ENCODE measurements at regions not wholly inside any gene's neighbourhood (a gene's known extent, or its start where the extent isn't known, plus 50 kb on each side); places are given as distances from the start of the nearest gene placed in this dataset.

DNA sequence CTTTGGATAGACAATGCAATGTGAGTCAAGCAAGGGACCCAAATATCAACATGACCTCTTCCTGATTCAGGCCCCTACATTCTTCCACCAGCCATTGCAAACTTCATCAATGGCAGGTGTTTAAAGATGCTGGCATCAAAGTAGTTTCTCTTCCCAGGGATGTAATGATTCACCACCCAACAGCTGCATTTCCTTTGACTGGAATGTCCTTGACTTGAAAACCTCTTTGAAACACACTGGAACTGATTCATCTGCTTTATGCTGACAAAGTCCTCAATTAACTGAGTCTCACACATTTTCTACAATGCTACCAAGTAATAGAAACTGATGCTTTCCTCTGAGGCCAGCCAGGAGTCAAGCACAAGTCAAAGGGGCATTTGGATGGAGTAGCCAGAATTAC is 385.5 kb downstream of the GBE1 start:
- no peaks in the 10 kb centered on the region for H3K9me2 ChIP-seq (ENCODE audit: insufficient read depth, low read length)
- BruUV-seq (replicated peaks) = no TSS peak
- intact Hi-C loops (cut with micrococcal nuclease; ENCODE audit: unreplicated experiment) = no loop called here
- POLR2A ChIA-PET = interaction anchor here (0.6 kb wide), 1 partner anchor 10 kb away, joined by 3 read pairs; no protein-coding TSS in a partner anchor
- no peaks in the 10 kb centered on the region for H3K36me3 ChIP-seq (ENCODE audit: insufficient read depth, low read length)
- H3K4me3 ChIP-seq (ENCODE audit: low read depth, low read length, poor library complexity, severe bottlenecking) = no peak overlapping the region
- no peak overlapping the region for H3K4me2 ChIP-seq (ENCODE audit: low read length)
- no peak overlapping the region for H2AFZ ChIP-seq (ENCODE audit: low read length)
- no peak overlapping the region for H3K27ac ChIP-seq (ENCODE audit: low read depth, low read length, poor library complexity, severe bottlenecking)
- no peaks in the 10 kb centered on the region for H3K9me3 ChIP-seq (ENCODE audit: low read length)
- no peak for DNase-seq (ENCODE audit: low spot score)
- no peaks in the 10 kb centered on the region for H3K79me2 ChIP-seq (ENCODE audit: insufficient read depth, low read depth, low read length)
- no peaks in the 10 kb centered on the region for H4K20me1 ChIP-seq (ENCODE audit: insufficient read depth, low read length)
- CTCF ChIA-PET (ENCODE audit: unreplicated experiment) = no interaction called here
- no peak for TF ChIP-seq EZH2phosphoT487 (IDR thresholded peaks at IDR 0.05; ENCODE audit: borderline replicate concordance, low read depth, low read length)
- TF ChIP-seq, protein P1, sequence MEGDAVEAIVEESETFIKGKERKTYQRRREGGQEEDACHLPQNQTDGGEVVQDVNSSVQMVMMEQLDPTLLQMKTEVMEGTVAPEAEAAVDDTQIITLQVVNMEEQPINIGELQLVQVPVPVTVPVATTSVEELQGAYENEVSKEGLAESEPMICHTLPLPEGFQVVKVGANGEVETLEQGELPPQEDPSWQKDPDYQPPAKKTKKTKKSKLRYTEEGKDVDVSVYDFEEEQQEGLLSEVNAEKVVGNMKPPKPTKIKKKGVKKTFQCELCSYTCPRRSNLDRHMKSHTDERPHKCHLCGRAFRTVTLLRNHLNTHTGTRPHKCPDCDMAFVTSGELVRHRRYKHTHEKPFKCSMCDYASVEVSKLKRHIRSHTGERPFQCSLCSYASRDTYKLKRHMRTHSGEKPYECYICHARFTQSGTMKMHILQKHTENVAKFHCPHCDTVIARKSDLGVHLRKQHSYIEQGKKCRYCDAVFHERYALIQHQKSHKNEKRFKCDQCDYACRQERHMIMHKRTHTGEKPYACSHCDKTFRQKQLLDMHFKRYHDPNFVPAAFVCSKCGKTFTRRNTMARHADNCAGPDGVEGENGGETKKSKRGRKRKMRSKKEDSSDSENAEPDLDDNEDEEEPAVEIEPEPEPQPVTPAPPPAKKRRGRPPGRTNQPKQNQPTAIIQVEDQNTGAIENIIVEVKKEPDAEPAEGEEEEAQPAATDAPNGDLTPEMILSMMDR (conservative IDR thresholded peaks at IDR 0.05; ENCODE audit: low read length) = no peak
- no peaks in the 10 kb centered on the region for H3K4me1 ChIP-seq (ENCODE audit: insufficient read depth, low read length, poor library complexity, severe bottlenecking)

DNA sequence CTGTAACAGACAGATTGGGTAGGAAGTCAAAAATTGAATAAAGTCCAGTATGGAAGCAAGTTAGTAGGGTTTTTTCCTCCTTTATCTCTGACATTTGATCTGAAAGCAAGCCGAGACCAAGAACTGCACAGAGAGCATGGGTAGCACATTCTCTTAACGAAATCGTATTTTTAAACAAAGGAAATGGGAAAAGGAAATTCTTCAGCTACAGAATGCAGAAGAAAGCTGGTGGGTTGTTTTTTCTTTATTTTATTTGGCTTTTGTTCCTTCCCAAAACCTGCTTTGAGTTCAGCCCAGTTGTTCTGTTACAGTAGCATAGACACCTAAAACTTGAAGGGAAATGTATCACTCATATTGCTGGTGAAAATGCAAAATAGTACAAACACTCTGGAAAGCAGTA is 397.0 kb downstream of the GBE1 start:
- CTCF ChIA-PET (ENCODE audit: unreplicated experiment) = no interaction called here
- no peaks in the 10 kb centered on the region for H3K79me2 ChIP-seq (ENCODE audit: insufficient read depth, low read depth, low read length)
- H3K9me2 ChIP-seq (ENCODE audit: insufficient read depth, low read length) = no peaks in the 10 kb centered on the region
- H3K36me3 ChIP-seq (ENCODE audit: insufficient read depth, low read length) = no peaks in the 10 kb centered on the region
- no peak for DNase-seq (ENCODE audit: low spot score)
- intact Hi-C loops (cut with micrococcal nuclease; ENCODE audit: unreplicated experiment) = no loop called here
- no peaks in the 10 kb centered on the region for H3K9me3 ChIP-seq (ENCODE audit: low read length)
- H3K4me1 ChIP-seq (ENCODE audit: insufficient read depth, low read length, poor library complexity, severe bottlenecking) = no peaks in the 10 kb centered on the region
- POLR2A ChIA-PET = interaction anchor here (1.0 kb wide), 1 partner anchor 9 kb away, joined by 4 read pairs; no protein-coding TSS in a partner anchor
- no peak overlapping the region for H2AFZ ChIP-seq (ENCODE audit: low read length)
- no peak overlapping the region for H3K4me3 ChIP-seq (ENCODE audit: low read depth, low read length, poor library complexity, severe bottlenecking)
- TF ChIP-seq, protein P1 (conservative IDR thresholded peaks at IDR 0.05; ENCODE audit: low read length) = no peak
- no peak for TF ChIP-seq EZH2phosphoT487 (IDR thresholded peaks at IDR 0.05; ENCODE audit: borderline replicate concordance, low read depth, low read length)
- BruUV-seq (replicated peaks) = no TSS peak
- no peak overlapping the region for H3K27ac ChIP-seq (ENCODE audit: low read depth, low read length, poor library complexity, severe bottlenecking)
- no peaks in the 10 kb centered on the region for H4K20me1 ChIP-seq (ENCODE audit: insufficient read depth, low read length)
- no peak overlapping the region for H3K4me2 ChIP-seq (ENCODE audit: low read length)

DNA sequence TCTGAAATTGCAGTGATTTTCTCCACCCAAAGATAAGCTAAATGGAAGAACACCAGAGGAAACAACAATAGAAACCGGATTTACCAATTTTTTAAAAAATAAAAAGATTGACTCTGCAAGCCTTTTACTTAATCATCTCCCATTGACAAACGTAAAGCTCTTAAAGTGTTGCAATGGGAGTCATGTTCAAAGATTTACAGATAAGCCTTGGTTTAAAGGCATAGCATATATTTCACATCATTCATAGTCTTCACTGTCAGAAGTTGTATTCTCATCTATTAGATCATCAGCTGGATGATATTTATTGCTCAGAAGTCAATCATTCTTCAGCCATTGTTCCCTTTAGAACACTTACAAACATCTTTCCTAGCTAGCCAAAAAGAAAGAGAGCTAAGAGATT is 397.6 kb downstream of the GBE1 start:
- Histone ChIP-seq H3K9me3 (ENCODE audit: low read length) (no peaks in the 10 kb centered on the region), H3K4me1 (ENCODE audit: insufficient read depth, low read length, poor library complexity, severe bottlenecking) (no peaks in the 10 kb centered on the region), H2AFZ (ENCODE audit: low read length) (no peak overlapping the region), H3K27ac (ENCODE audit: low read depth, low read length, poor library complexity, severe bottlenecking) (no peak overlapping the region), H3K9me2 (ENCODE audit: insufficient read depth, low read length) (no peaks in the 10 kb centered on the region), H3K79me2 (ENCODE audit: insufficient read depth, low read depth, low read length) (no peaks in the 10 kb centered on the region), H4K20me1 (ENCODE audit: insufficient read depth, low read length) (no peaks in the 10 kb centered on the region), H3K36me3 (ENCODE audit: insufficient read depth, low read length) (no peaks in the 10 kb centered on the region), H3K4me2 (ENCODE audit: low read length) (no peak overlapping the region), H3K4me3 (ENCODE audit: low read depth, low read length, poor library complexity, severe bottlenecking) (no peak overlapping the region)
- BruUV-seq (replicated peaks) = no TSS peak
- TF ChIP-seq, protein P1 (conservative IDR thresholded peaks at IDR 0.05; ENCODE audit: low read length) = no peak
- TF ChIP-seq EZH2phosphoT487 (IDR thresholded peaks at IDR 0.05; ENCODE audit: borderline replicate concordance, low read depth, low read length) = no peak
- no peak for DNase-seq (ENCODE audit: low spot score)
- intact Hi-C loops (cut with micrococcal nuclease; ENCODE audit: unreplicated experiment) = no loop called here
- CTCF ChIA-PET (ENCODE audit: unreplicated experiment) = no interaction called here
- POLR2A ChIA-PET = interaction anchor here (0.6 to 1.0 kb wide), 2 partner anchors 9 to 21 kb away, joined by 4 to 5 read pairs; no protein-coding TSS in a partner anchor
